ENCODE measurements at regions not wholly inside any gene's neighbourhood (a gene's known extent, or its start where the extent isn't known, plus 50 kb on each side); places are given as distances from the start of the nearest gene placed in this dataset.

- TF ChIP-seq EZH2 (IDR thresholded peaks at IDR 0.05; ENCODE audit: borderline replicate concordance, insufficient read depth, low read length, poor library complexity, severe bottlenecking) = no peak
Measured at GRCh38 chr1:5191470-5191869, 537.1 kb downstream of the AJAP1 start (continued).

- Histone ChIP-seq H3K36me3 (ENCODE audit: insufficient read depth, low read length) (no peaks in the 10 kb centered on the region), H3K9me2 (ENCODE audit: insufficient read depth, low read length) (no peaks in the 10 kb centered on the region), H3K9ac (ENCODE audit: low read length) (no peak overlapping the region), H3K79me2 (replicated peaks; ENCODE audit: insufficient read depth, low read length) (no peaks in the 10 kb centered on the region), H3K27me3 (ENCODE audit: insufficient read depth, low read depth, low read length) (no peaks in the 10 kb centered on the region), H3K4me2 (ENCODE audit: low read length) (no peak overlapping the region), H3K27ac (ENCODE audit: low read length) (no peak overlapping the region), H3K9me3 (ENCODE audit: low read length) (no peaks in the 10 kb centered on the region), H3K4me3 (ENCODE audit: low read length) (no peak overlapping the region), H2AFZ (ENCODE audit: low read depth, low read length) (no peak overlapping the region), H3F3A (ENCODE audit: insufficient read depth, low read length, poor library complexity, severe bottlenecking) (no peaks in the 10 kb centered on the region), H4K20me1 (ENCODE audit: insufficient read depth) (no peaks in the 10 kb centered on the region)
- TF ChIP-seq EZH2 (IDR thresholded peaks at IDR 0.05; ENCODE audit: borderline replicate concordance, insufficient read depth, low read length, poor library complexity, severe bottlenecking) (no peak), TAF1 (IDR thresholded peaks at IDR 0.05; ENCODE audit: low read depth) (no peak), RAD21 (conservative IDR thresholded peaks at IDR 0.05) (no peak), REST (IDR thresholded peaks at IDR 0.05; ENCODE audit: borderline replicate concordance) (no peak), SMC3 (conservative IDR thresholded peaks at IDR 0.05; ENCODE audit: poor library complexity) (no peak), MXI1 (conservative IDR thresholded peaks at IDR 0.05; ENCODE audit: poor library complexity, severe bottlenecking) (no peak), POLR2AphosphoS5 (IDR thresholded peaks at IDR 0.05) (no peak), EP300 (conservative IDR thresholded peaks at IDR 0.05; ENCODE audit: poor library complexity, severe bottlenecking) (no peak)
- TF ChIP-seq, protein P1, sequence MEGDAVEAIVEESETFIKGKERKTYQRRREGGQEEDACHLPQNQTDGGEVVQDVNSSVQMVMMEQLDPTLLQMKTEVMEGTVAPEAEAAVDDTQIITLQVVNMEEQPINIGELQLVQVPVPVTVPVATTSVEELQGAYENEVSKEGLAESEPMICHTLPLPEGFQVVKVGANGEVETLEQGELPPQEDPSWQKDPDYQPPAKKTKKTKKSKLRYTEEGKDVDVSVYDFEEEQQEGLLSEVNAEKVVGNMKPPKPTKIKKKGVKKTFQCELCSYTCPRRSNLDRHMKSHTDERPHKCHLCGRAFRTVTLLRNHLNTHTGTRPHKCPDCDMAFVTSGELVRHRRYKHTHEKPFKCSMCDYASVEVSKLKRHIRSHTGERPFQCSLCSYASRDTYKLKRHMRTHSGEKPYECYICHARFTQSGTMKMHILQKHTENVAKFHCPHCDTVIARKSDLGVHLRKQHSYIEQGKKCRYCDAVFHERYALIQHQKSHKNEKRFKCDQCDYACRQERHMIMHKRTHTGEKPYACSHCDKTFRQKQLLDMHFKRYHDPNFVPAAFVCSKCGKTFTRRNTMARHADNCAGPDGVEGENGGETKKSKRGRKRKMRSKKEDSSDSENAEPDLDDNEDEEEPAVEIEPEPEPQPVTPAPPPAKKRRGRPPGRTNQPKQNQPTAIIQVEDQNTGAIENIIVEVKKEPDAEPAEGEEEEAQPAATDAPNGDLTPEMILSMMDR (IDR thresholded peaks at IDR 0.05; ENCODE audit: poor library complexity, severe bottlenecking) = no peak
Measured at GRCh38 chr1:5189384-5189783, 535.0 kb downstream of the AJAP1 start.

DNA sequence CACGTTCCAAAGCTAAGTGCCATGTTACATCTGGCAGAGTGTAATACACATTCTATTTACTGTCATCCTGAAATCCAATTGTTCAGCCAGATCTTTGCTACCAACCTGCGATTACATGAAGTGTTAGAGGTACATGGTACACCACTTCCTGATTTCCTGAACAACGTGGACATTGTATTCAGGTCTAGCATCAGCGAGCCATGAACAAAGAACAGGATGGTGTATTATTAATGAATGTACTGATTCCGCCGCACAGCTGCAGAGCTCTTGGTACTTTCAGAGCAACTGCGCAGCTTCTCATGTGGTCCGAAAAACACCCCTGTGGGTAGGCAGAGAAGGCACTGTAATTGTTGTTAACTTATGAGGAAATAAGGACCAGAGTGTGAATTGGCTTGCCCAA, 511.4 kb downstream of the AJAP1 start:
- Histone ChIP-seq H3K9ac (ENCODE audit: low read length) (no peak overlapping the region), H4K20me1 (ENCODE audit: insufficient read depth) (no peaks in the 10 kb centered on the region), H3K4me2 (ENCODE audit: low read length) (no peak overlapping the region), H3K79me2 (replicated peaks; ENCODE audit: insufficient read depth, low read length) (no peaks in the 10 kb centered on the region), H3K36me3 (ENCODE audit: insufficient read depth, low read length) (no peaks in the 10 kb centered on the region), H3K4me3 (ENCODE audit: low read length) (no peak overlapping the region), H3K9me3 (ENCODE audit: low read length) (no peaks in the 10 kb centered on the region), H3K27me3 (ENCODE audit: insufficient read depth, low read depth, low read length) (no peaks in the 10 kb centered on the region), H2AFZ (ENCODE audit: low read depth, low read length) (no peak overlapping the region), H3F3A (ENCODE audit: insufficient read depth, low read length, poor library complexity, severe bottlenecking) (no peaks in the 10 kb centered on the region), H3K9me2 (ENCODE audit: insufficient read depth, low read length) (no peaks in the 10 kb centered on the region), H3K27ac (ENCODE audit: low read length) (no peak overlapping the region)
- TF ChIP-seq MXI1 (conservative IDR thresholded peaks at IDR 0.05; ENCODE audit: poor library complexity, severe bottlenecking) = no peak
- no peak for TF ChIP-seq EZH2 (IDR thresholded peaks at IDR 0.05; ENCODE audit: borderline replicate concordance, insufficient read depth, low read length, poor library complexity, severe bottlenecking)
- no peak for TF ChIP-seq EP300 (conservative IDR thresholded peaks at IDR 0.05; ENCODE audit: poor library complexity, severe bottlenecking)
- no peak for TF ChIP-seq REST (IDR thresholded peaks at IDR 0.05; ENCODE audit: borderline replicate concordance)
- TF ChIP-seq POLR2AphosphoS5 (IDR thresholded peaks at IDR 0.05) = no peak
- no peak for TF ChIP-seq RAD21 (conservative IDR thresholded peaks at IDR 0.05)
- no peak for TF ChIP-seq SMC3 (conservative IDR thresholded peaks at IDR 0.05; ENCODE audit: poor library complexity)
- TF ChIP-seq, protein P1 (IDR thresholded peaks at IDR 0.05; ENCODE audit: poor library complexity, severe bottlenecking) = no peak
- no peak for TF ChIP-seq TAF1 (IDR thresholded peaks at IDR 0.05; ENCODE audit: low read depth)
